ENCODE measurements at regions not wholly inside any gene's neighbourhood (a gene's known extent, or its start where the extent isn't known, plus 50 kb on each side); places are given as distances from the start of the nearest gene placed in this dataset.

- no peak overlapping the region for H3K9ac ChIP-seq (ENCODE audit: low read depth, low read length)
Measured at GRCh38 chr13:22761709-22762108, 419.1 kb upstream of the SGCG start.

GRCh38 chr13:22765547-22765946 lies 415.2 kb upstream of the SGCG start:
- H3K27ac ChIP-seq (ENCODE audit: low read depth, low read length) = no peak overlapping the region
- H3K4me3 ChIP-seq (ENCODE audit: low read length) = no peak overlapping the region
- no peaks in the 10 kb centered on the region for H3K36me3 ChIP-seq (ENCODE audit: insufficient read depth, low read length)
- WGBS = 96% methylated on average over 3 of the region's 3 CpGs
- H3K9me3 ChIP-seq (ENCODE audit: insufficient read depth, low read depth, low read length) = no peaks in the 10 kb centered on the region
- no peaks in the 10 kb centered on the region for H3K4me1 ChIP-seq (ENCODE audit: insufficient read depth, low read length)
- H3K27me3 ChIP-seq (ENCODE audit: insufficient read depth, low read length) = no peaks in the 10 kb centered on the region
- no peak overlapping the region for H3K9ac ChIP-seq (ENCODE audit: low read depth, low read length)

More at GRCh38 chr13:22761709-22762108, 419.1 kb upstream of the SGCG start:
- no peaks in the 10 kb centered on the region for H3K36me3 ChIP-seq (ENCODE audit: insufficient read depth, low read length)
- no peaks in the 10 kb centered on the region for H3K9me3 ChIP-seq (ENCODE audit: insufficient read depth, low read depth, low read length)
- 94% methylated on average over 5 of the region's 5 CpGs for WGBS
- H3K4me1 ChIP-seq (ENCODE audit: insufficient read depth, low read length) = peaks cover 10% of the 10 kb centered on the region; the same call in 1 of the 2 replicates
- H3K27me3 ChIP-seq (ENCODE audit: insufficient read depth, low read length) = no peaks in the 10 kb centered on the region
- H3K27ac ChIP-seq (ENCODE audit: low read depth, low read length) = no peak overlapping the region
- H3K4me3 ChIP-seq (ENCODE audit: low read length) = no peak overlapping the region

GRCh38 chr13:22770891-22771290 lies 409.9 kb upstream of the SGCG start:
- Histone ChIP-seq H3K9ac (ENCODE audit: low read depth, low read length) (no peak overlapping the region), H3K4me3 (ENCODE audit: low read length) (no peak overlapping the region), H3K36me3 (ENCODE audit: insufficient read depth, low read length) (no peaks in the 10 kb centered on the region), H3K27me3 (ENCODE audit: insufficient read depth, low read length) (no peaks in the 10 kb centered on the region), H3K4me1 (ENCODE audit: insufficient read depth, low read length) (no peaks in the 10 kb centered on the region), H3K9me3 (ENCODE audit: insufficient read depth, low read depth, low read length) (no peaks in the 10 kb centered on the region), H3K27ac (ENCODE audit: low read depth, low read length) (no peak overlapping the region)
- WGBS = 95% methylated on average over 23 of the region's 23 CpGs

GRCh38 chr13:22773465-22773864 lies 407.3 kb upstream of the SGCG start:
- Histone ChIP-seq H3K36me3 (ENCODE audit: insufficient read depth, low read length) (no peaks in the 10 kb centered on the region), H3K4me1 (ENCODE audit: insufficient read depth, low read length) (no peaks in the 10 kb centered on the region), H3K9ac (ENCODE audit: low read depth, low read length) (no peak overlapping the region), H3K9me3 (ENCODE audit: insufficient read depth, low read depth, low read length) (no peaks in the 10 kb centered on the region), H3K27ac (ENCODE audit: low read depth, low read length) (no peak overlapping the region), H3K4me3 (ENCODE audit: low read length) (no peak overlapping the region), H3K27me3 (ENCODE audit: insufficient read depth, low read length) (no peaks in the 10 kb centered on the region)
- 96% methylated on average over 2 of the region's 3 CpGs for WGBS

GRCh38 chr13:22776394-22777186 lies 404.2 kb upstream of the SGCG start:
- H3K27ac ChIP-seq (ENCODE audit: low read depth, low read length) = no peak overlapping the region

GRCh38 chr13:22777207-22777606 lies 403.6 kb upstream of the SGCG start:
- WGBS = 93% methylated on average over 2 of the region's 2 CpGs
- no peaks in the 10 kb centered on the region for H3K36me3 ChIP-seq (ENCODE audit: insufficient read depth, low read length)

More at GRCh38 chr13:22776394-22777186, 404.2 kb upstream of the SGCG start:
- no peaks in the 10 kb centered on the region for H3K4me1 ChIP-seq (ENCODE audit: insufficient read depth, low read length)
- H3K9me3 ChIP-seq (ENCODE audit: insufficient read depth, low read depth, low read length) = no peaks in the 10 kb centered on the region
- 95% methylated on average over 15 of the region's 15 CpGs for WGBS
- H3K36me3 ChIP-seq (ENCODE audit: insufficient read depth, low read length) = no peaks in the 10 kb centered on the region
- H3K9ac ChIP-seq (ENCODE audit: low read depth, low read length) = no peak overlapping the region
- H3K4me3 ChIP-seq (ENCODE audit: low read length) = no peak overlapping the region
- H3K27me3 ChIP-seq (ENCODE audit: insufficient read depth, low read length) = no peaks in the 10 kb centered on the region

GRCh38 chr13:22789027-22789593 lies 391.7 kb upstream of the SGCG start:
- 81% methylated on average over 6 of the region's 9 CpGs for WGBS
- Histone ChIP-seq H3K27me3 (ENCODE audit: insufficient read depth, low read length) (no peaks in the 10 kb centered on the region), H3K36me3 (ENCODE audit: insufficient read depth, low read length) (no peaks in the 10 kb centered on the region), H3K9me3 (ENCODE audit: insufficient read depth, low read depth, low read length) (no peaks in the 10 kb centered on the region), H3K4me3 (ENCODE audit: low read length) (no peak overlapping the region), H3K4me1 (ENCODE audit: insufficient read depth, low read length) (0 out of 2 replicates have a peak, but pooled peaks cover 5% of the 10 kb centered on the region), H3K9ac (ENCODE audit: low read depth, low read length) (no peak overlapping the region), H3K27ac (ENCODE audit: low read depth, low read length) (no peak overlapping the region)

More at GRCh38 chr13:22777207-22777606, 403.6 kb upstream of the SGCG start:
- no peaks in the 10 kb centered on the region for H3K9me3 ChIP-seq (ENCODE audit: insufficient read depth, low read depth, low read length)
- H3K4me1 ChIP-seq (ENCODE audit: insufficient read depth, low read length) = no peaks in the 10 kb centered on the region
- no peak overlapping the region for H3K27ac ChIP-seq (ENCODE audit: low read depth, low read length)
- H3K9ac ChIP-seq (ENCODE audit: low read depth, low read length) = no peak overlapping the region
- H3K27me3 ChIP-seq (ENCODE audit: insufficient read depth, low read length) = no peaks in the 10 kb centered on the region
- no peak overlapping the region for H3K4me3 ChIP-seq (ENCODE audit: low read length)

- no peaks in the 10 kb centered on the region for H3K36me3 ChIP-seq (ENCODE audit: insufficient read depth, low read length)
- 0 out of 2 replicates have a peak, but pooled peaks cover 5% of the 10 kb centered on the region for H3K4me1 ChIP-seq (ENCODE audit: insufficient read depth, low read length)
- no peak overlapping the region for H3K4me3 ChIP-seq (ENCODE audit: low read length)
- no peaks in the 10 kb centered on the region for H3K9me3 ChIP-seq (ENCODE audit: insufficient read depth, low read depth, low read length)
- WGBS = 85% methylated on average over 3 of the region's 3 CpGs
- H3K27me3 ChIP-seq (ENCODE audit: insufficient read depth, low read length) = no peaks in the 10 kb centered on the region
- H3K9ac ChIP-seq (ENCODE audit: low read depth, low read length) = no peak overlapping the region
- H3K27ac ChIP-seq (ENCODE audit: low read depth, low read length) = no peak overlapping the region
Measured at GRCh38 chr13:22789916-22790315, 390.9 kb upstream of the SGCG start.

- H3K27me3 ChIP-seq (ENCODE audit: insufficient read depth, low read length) = no peaks in the 10 kb centered on the region
- WGBS = 83% methylated on average over 10 of the region's 10 CpGs
- no peak overlapping the region for H3K27ac ChIP-seq (ENCODE audit: low read depth, low read length)
- no peaks in the 10 kb centered on the region for H3K9me3 ChIP-seq (ENCODE audit: insufficient read depth, low read depth, low read length)
- H3K4me3 ChIP-seq (ENCODE audit: low read length) = no peak overlapping the region
- H3K9ac ChIP-seq (ENCODE audit: low read depth, low read length) = no peak overlapping the region
- 0 out of 2 replicates have a peak, but pooled peaks cover 5% of the 10 kb centered on the region for H3K4me1 ChIP-seq (ENCODE audit: insufficient read depth, low read length)
- no peaks in the 10 kb centered on the region for H3K36me3 ChIP-seq (ENCODE audit: insufficient read depth, low read length)
Measured at GRCh38 chr13:22793598-22794134, 387.1 kb upstream of the SGCG start.

GRCh38 chr13:22800526-22801401 lies 380.0 kb upstream of the SGCG start:
- 87% methylated on average over 5 of the region's 5 CpGs for WGBS
- no peaks in the 10 kb centered on the region for H3K27me3 ChIP-seq (ENCODE audit: insufficient read depth, low read length)
- H3K9ac ChIP-seq (ENCODE audit: low read depth, low read length) = no peak overlapping the region
- no peaks in the 10 kb centered on the region for H3K36me3 ChIP-seq (ENCODE audit: insufficient read depth, low read length)
- H3K4me1 ChIP-seq (ENCODE audit: insufficient read depth, low read length) = peaks cover 5% of the 10 kb centered on the region; the same call in 1 of the 2 replicates
- H3K4me3 ChIP-seq (ENCODE audit: low read length) = no peak overlapping the region
- no peaks in the 10 kb centered on the region for H3K9me3 ChIP-seq (ENCODE audit: insufficient read depth, low read depth, low read length)
- no peak overlapping the region for H3K27ac ChIP-seq (ENCODE audit: low read depth, low read length)
